ENCODE measurements at regions not wholly inside any gene's neighbourhood (a gene's known extent, or its start where the extent isn't known, plus 50 kb on each side); places are given as distances from the start of the nearest gene placed in this dataset.

DNA sequence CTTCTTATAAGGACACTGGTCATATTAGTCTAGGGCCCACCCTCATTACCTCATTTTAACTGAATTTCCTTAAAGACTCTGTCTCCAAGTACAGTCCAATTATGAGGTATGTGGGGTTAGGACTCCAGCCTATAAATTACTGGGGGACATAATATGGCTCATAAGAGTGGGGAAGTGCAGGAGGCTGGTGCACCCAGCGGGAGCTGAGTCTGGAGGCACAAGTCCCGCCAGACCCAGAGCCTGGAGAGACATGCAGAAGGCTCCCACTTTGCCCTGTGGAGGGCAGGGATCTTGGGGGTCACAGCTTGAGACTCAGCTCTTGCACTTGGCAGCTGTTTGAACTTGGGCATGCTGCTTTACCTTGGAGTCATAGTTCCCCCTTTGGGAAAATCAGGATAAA is 250.4 kb downstream of the RHOU start:
- POLR2A ChIA-PET (ENCODE audit: low non-redundant PET): no interaction called here
- Histone ChIP-seq H3K4me1 (ENCODE audit: insufficient read depth, low read length, poor library complexity, severe bottlenecking) (no peaks in the 10 kb centered on the region), H3K9me3 (ENCODE audit: low read depth, low read length, poor library complexity, severe bottlenecking) (no peaks in the 10 kb centered on the region), H3K27ac (ENCODE audit: low read depth, low read length, poor library complexity, severe bottlenecking) (no peak overlapping the region), H3K36me3 (ENCODE audit: insufficient read depth, low read length, poor library complexity, severe bottlenecking) (no peaks in the 10 kb centered on the region), H3K27me3 (replicated peaks; ENCODE audit: insufficient read depth, low read depth, low read length, poor library complexity) (no peaks in the 10 kb centered on the region), H3K4me3 (ENCODE audit: low read depth, low read length, poor library complexity, severe bottlenecking) (no peak overlapping the region)
- TF ChIP-seq EZH2 (IDR thresholded peaks at IDR 0.05; ENCODE audit: borderline replicate concordance, low read depth, low read length, poor library complexity, severe bottlenecking): no peak
- no peak for TF ChIP-seq CTCF (conservative IDR thresholded peaks at IDR 0.05; ENCODE audit: low read depth, low read length)
- intact Hi-C loops (cut with micrococcal nuclease; ENCODE audit: unreplicated experiment): no loop called here
- no TSS peak for BruUV-seq (replicated peaks)
- DNase-seq (ENCODE audit: low spot score): no peak
- CTCF ChIA-PET: no interaction called here

DNA sequence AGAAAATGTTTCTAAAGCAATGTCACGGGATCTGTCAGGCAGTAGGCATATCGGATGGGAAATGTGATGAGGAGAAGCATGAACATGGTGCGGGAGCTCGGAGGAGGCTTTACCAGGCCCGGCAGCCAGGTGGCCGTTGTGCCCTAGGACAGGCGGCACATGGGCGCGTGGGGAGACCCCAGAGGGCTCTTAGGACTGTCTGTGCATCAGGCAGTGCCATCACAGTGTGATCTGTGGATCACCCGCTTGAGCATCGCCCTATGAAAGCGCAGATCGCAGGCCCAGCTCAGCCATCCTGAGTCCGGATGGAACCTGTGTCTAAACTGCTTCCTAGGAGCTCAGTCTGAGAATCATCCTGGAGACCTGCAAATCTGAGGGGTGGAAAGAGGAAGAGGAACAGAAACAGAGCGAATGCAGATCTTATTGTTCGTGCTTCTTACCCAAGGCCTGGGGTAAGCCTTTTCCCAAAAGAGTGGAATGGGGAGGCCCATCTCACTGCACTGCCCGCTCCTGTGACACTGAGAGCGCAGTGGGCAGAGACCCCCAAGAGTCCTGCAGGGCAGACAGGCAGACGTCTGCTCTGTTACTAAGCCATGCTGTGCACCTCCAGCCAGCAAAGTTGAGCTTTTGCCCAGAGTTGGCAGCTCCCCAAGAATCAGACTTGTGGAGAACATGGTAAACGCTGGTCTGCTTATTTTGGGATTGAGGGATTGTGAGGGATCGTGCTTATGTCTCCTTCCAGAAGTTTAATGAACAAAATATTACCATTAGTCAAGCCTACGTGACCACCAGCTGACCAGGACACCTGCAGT is 251.0 kb downstream of the RHOU start:
- Histone ChIP-seq H3K27me3 (replicated peaks; ENCODE audit: insufficient read depth, low read depth, low read length, poor library complexity) (no peaks in the 10 kb centered on the region), H3K9me3 (ENCODE audit: low read depth, low read length, poor library complexity, severe bottlenecking) (no peaks in the 10 kb centered on the region), H3K36me3 (ENCODE audit: insufficient read depth, low read length, poor library complexity, severe bottlenecking) (no peaks in the 10 kb centered on the region), H3K27ac (ENCODE audit: low read depth, low read length, poor library complexity, severe bottlenecking) (no peak overlapping the region), H3K4me1 (ENCODE audit: insufficient read depth, low read length, poor library complexity, severe bottlenecking) (no peaks in the 10 kb centered on the region), H3K4me3 (ENCODE audit: low read depth, low read length, poor library complexity, severe bottlenecking) (no peak overlapping the region)
- intact Hi-C loops (cut with micrococcal nuclease; ENCODE audit: unreplicated experiment): no loop called here
- ChIA-PET CTCF (no interaction called here), POLR2A (ENCODE audit: low non-redundant PET) (no interaction called here)
- TF ChIP-seq EZH2 (IDR thresholded peaks at IDR 0.05; ENCODE audit: borderline replicate concordance, low read depth, low read length, poor library complexity, severe bottlenecking) (no peak), CTCF (conservative IDR thresholded peaks at IDR 0.05; ENCODE audit: low read depth, low read length) (no peak)
- no TSS peak for BruUV-seq (replicated peaks)
- DNase-seq (ENCODE audit: low spot score): no peak

GRCh38 chr1:228987286-228987685 is 252.0 kb downstream of the RHOU start:
- CTCF ChIA-PET: no interaction called here
- BruUV-seq (replicated peaks): no TSS peak
- H3K27me3 ChIP-seq (replicated peaks; ENCODE audit: insufficient read depth, low read depth, low read length, poor library complexity): no peaks in the 10 kb centered on the region
- no peak overlapping the region for H3K4me3 ChIP-seq (ENCODE audit: low read depth, low read length, poor library complexity, severe bottlenecking)
- DNase-seq (ENCODE audit: low spot score): no peak
- no peak overlapping the region for H3K27ac ChIP-seq (ENCODE audit: low read depth, low read length, poor library complexity, severe bottlenecking)
- no peaks in the 10 kb centered on the region for H3K36me3 ChIP-seq (ENCODE audit: insufficient read depth, low read length, poor library complexity, severe bottlenecking)
- intact Hi-C loops (cut with micrococcal nuclease; ENCODE audit: unreplicated experiment): no loop called here
- POLR2A ChIA-PET (ENCODE audit: low non-redundant PET): no interaction called here
- H3K4me1 ChIP-seq (ENCODE audit: insufficient read depth, low read length, poor library complexity, severe bottlenecking): no peaks in the 10 kb centered on the region
- no peak for TF ChIP-seq EZH2 (IDR thresholded peaks at IDR 0.05; ENCODE audit: borderline replicate concordance, low read depth, low read length, poor library complexity, severe bottlenecking)
- TF ChIP-seq CTCF (conservative IDR thresholded peaks at IDR 0.05; ENCODE audit: low read depth, low read length): no peak
- H3K9me3 ChIP-seq (ENCODE audit: low read depth, low read length, poor library complexity, severe bottlenecking): no peaks in the 10 kb centered on the region
